K562 (cell line): ENCODE measurements at regions not wholly inside any gene's neighbourhood (a gene's known extent, or its start where the extent isn't known, plus 50 kb on each side); places are given as distances from the start of the nearest gene placed in this dataset.

Experiments
- ATAC-seq: fragments of 200-7000 bp; cut with Tn5 transposase; 3 replicates; pipeline ENCODE4 v1.9.1; 2020; ENCODE audit warnings: moderate library complexity
- BruUV-seq: library from RNA; stranded (reverse); fragments of 400-500 nt; replicated peaks from 2 replicates; lab custom pipeline; 2021; lab: Mats Ljungman, UMichigan
- CTCF ChIA-PET: fragments of 300-600 bp; formaldehyde crosslinking; extraction: SDS; loops from one replicate; lab custom pipeline; 2021; ENCODE audit warnings: low intra/inter-chr PET ratio; lab: Yijun Ruan, JAX
- POLR2A ChIA-PET: fragments of 300-600, 350-650 bp; sonication (Branson Sonifier 250); formaldehyde crosslinking; extraction: SDS; loops from one replicate; lab custom pipeline; 2021; ENCODE audit warnings: antibody characterized with exemption, inconsistent platforms; lab: Yijun Ruan, JAX
- DNase-seq, 4 experiments: peaks; one replicate each; pipeline versions ENCODE4 v3.0.0 to v3.0.0-alpha.2; 2011 to 2018; ENCODE audit warnings: low spot score in 3 of 4, mixed read lengths in 3 of 4; ENCODE audit errors: extremely low read depth in 1 of 4
- FAIRE-seq: peaks from 2 replicates; lab custom pipeline; 2011; peaks lifted over from hg19 to GRCh38; lab: Jason Lieb, UNC
- H2AFZ ChIP-seq: 2 replicates; pipeline ENCODE4 v1.6.0; 2011; ENCODE audit warnings: low read depth, low read length, control low read depth, inconsistent platforms
- H3K27ac ChIP-seq: fragments of 200-600 bp; 3 replicates; pipeline ENCODE4 v1.8.0; 2011; ENCODE audit warnings: low read depth, mild to moderate bottlenecking, control low read depth, inconsistent platforms, low read length, moderate library complexity, mixed read lengths; ENCODE audit errors: extremely low read depth
- H3K27me3 ChIP-seq, 2 experiments: fragments of 300-600 bp in 1 of 2; 2 replicates in 1 of 2; 3 replicates in 1 of 2; pipeline versions ENCODE4 v1.6.0 to v1.8.0; 2011; ENCODE audit warnings: inconsistent platforms in 2 of 2, low read length in 2 of 2, mild to moderate bottlenecking in 1 of 2, mixed read lengths in 1 of 2, moderate library complexity in 1 of 2; ENCODE audit not compliant: control insufficient read depth in 2 of 2, insufficient read depth in 2 of 2
- H3K36me3 ChIP-seq: fragments of 300-600 bp; 3 replicates; pipeline ENCODE4 v1.8.0; 2011; ENCODE audit warnings: mild to moderate bottlenecking, low read length, inconsistent platforms; ENCODE audit not compliant: control insufficient read depth, insufficient read depth
- H3K4me1 ChIP-seq, 2 experiments: fragments of 200-600 bp in 1 of 2; replicated peaks in 1 of 2; 2 replicates in 1 of 2; 3 replicates in 1 of 2; pipeline versions ENCODE4 v1.5.1 to v1.8.0; 2011; ENCODE audit warnings: inconsistent platforms in 2 of 2, low read length in 2 of 2, mild to moderate bottlenecking in 1 of 2, mixed read lengths in 1 of 2, moderate library complexity in 1 of 2; ENCODE audit not compliant: control insufficient read depth in 2 of 2, insufficient read depth in 2 of 2
- H3K4me2 ChIP-seq: 2 replicates; pipeline ENCODE4 v1.6.1; 2011; ENCODE audit warnings: low read length, control low read depth, inconsistent platforms, mixed read lengths; ENCODE audit not compliant: insufficient read depth
- H3K4me3 ChIP-seq: fragments of 200-600 bp; sonication (generic), shearing (Covaris generic); 2 replicates; pipeline ENCODE4 v1.5.1; 2016; ENCODE audit warnings: control low read depth, inconsistent platforms
- H3K79me2 ChIP-seq: fragments of 200-600 bp; 3 replicates; pipeline ENCODE4 v1.8.0; 2011; ENCODE audit warnings: low read length, inconsistent platforms; ENCODE audit not compliant: control insufficient read depth, insufficient read depth
- H3K9ac ChIP-seq, 2 experiments: 2 replicates each; pipeline versions ENCODE4 v1.6.0 to v1.6.1; 2011; ENCODE audit warnings: low read depth in 2 of 2, low read length in 2 of 2, control low read depth in 1 of 2, inconsistent platforms in 1 of 2, mild to moderate bottlenecking in 1 of 2, mixed read lengths in 1 of 2; ENCODE audit not compliant: insufficient read depth in 1 of 2
- H3K9me1 ChIP-seq: one replicate; pipeline ENCODE4 v1.6.0; 2011; ENCODE audit warnings: inconsistent platforms, mild to moderate bottlenecking, low read length, moderate library complexity; ENCODE audit not compliant: control insufficient read depth, insufficient read depth
- H3K9me3 ChIP-seq: replicated peaks from 2 replicates; pipeline ENCODE4 v1.5.1; 2011; ENCODE audit warnings: low read depth, low read length, inconsistent platforms; ENCODE audit not compliant: control insufficient read depth, insufficient read depth
- H4K20me1 ChIP-seq: replicated peaks from 2 replicates; pipeline ENCODE4 v1.6.1; 2011; ENCODE audit warnings: low read length, inconsistent platforms, mixed read lengths; ENCODE audit not compliant: control insufficient read depth, insufficient read depth
- BRD4 ChIP-seq: fragments of 200-600 bp; sonication (generic); IDR thresholded peaks from 2 replicates; pipeline ENCODE4 v1.6.1; 2017; ENCODE audit warnings: inconsistent platforms
- BRF1 ChIP-seq: IDR thresholded peaks from 3 replicates; pipeline ENCODE4 v1.6.1; 2011; ENCODE audit warnings: borderline replicate concordance, mild to moderate bottlenecking; ENCODE audit not compliant: insufficient read length; ENCODE audit errors: extremely low read depth
- CBX1 ChIP-seq: sonication (generic); IDR thresholded peaks from 2 replicates; pipeline ENCODE4 v1.6.1; 2016; ENCODE audit warnings: antibody characterized with exemption, low read depth, mild to moderate bottlenecking
- KDM4B ChIP-seq, 2 experiments: fragments of 450-650 bp in 1 of 2; sonication (generic) in 1 of 2; IDR thresholded peaks; 2 replicates each; pipeline ENCODE4 v1.6.1; 2016 to 2017; ENCODE audit warnings: borderline replicate concordance in 2 of 2, antibody characterized with exemption in 1 of 2, low read depth in 1 of 2, mild to moderate bottlenecking in 1 of 2
- MYBL2 ChIP-seq, 2 experiments: fragments of 450-650 bp in 1 of 2; sonication (generic) in 1 of 2; formaldehyde crosslinking in 1 of 2; IDR thresholded peaks; 2 replicates each; pipeline versions ENCODE4 v1.6.1 to v1.8.1; 2017 to 2022; ENCODE audit warnings: borderline replicate concordance in 1 of 2, inconsistent platforms in 1 of 2, low read depth in 1 of 2, mild to moderate bottlenecking in 1 of 2, missing genetic modification reagents in 1 of 2, moderate library complexity in 1 of 2
- SP2 ChIP-seq: IDR thresholded peaks from 2 replicates; pipeline ENCODE4 v1.6.1; 2011; ENCODE audit warnings: mild to moderate bottlenecking, low read depth, low read length, moderate library complexity; ENCODE audit not compliant: poor library complexity, severe bottlenecking; ENCODE audit errors: extremely low read depth
- SREBF2 ChIP-seq: sonication (generic); formaldehyde crosslinking; IDR thresholded peaks from 2 replicates; pipeline ENCODE4 v1.4.0; 2020; ENCODE audit warnings: mild to moderate bottlenecking, missing genetic modification reagents
- TEAD2 ChIP-seq: fragments of 450-650 bp; IDR thresholded peaks from 2 replicates; pipeline ENCODE4 v1.6.1; 2016; ENCODE audit warnings: missing genetic modification characterization, control low read depth, missing compliant biosample characterization
- ZNF77 ChIP-seq: fragments of 250-450 bp; sonication (Bioruptor Pico); IDR thresholded peaks from 2 replicates; pipeline ENCODE4 v1.5.0; 2020
- in situ Hi-C: fragments of 300-500 bp; cut with MboI; formaldehyde crosslinking; loops from 4 replicates; pipeline ENCODE4 v1.15.0; 2018; ENCODE audit warnings: inconsistent platforms, mixed read lengths
- intact Hi-C: fragments of 100-400 bp; cut with micrococcal nuclease; formaldehyde crosslinking; loops from 2 replicates; pipeline ENCODE4 v1.14.2; 2022
- TF ChIP-seq, protein P1 (sequence below): fragments of 450-650 bp; IDR thresholded peaks from 2 replicates; pipeline ENCODE4 v1.6.1; 2014; ENCODE audit warnings: low read depth, mild to moderate bottlenecking, moderate library complexity, borderline replicate concordance

DNA sequence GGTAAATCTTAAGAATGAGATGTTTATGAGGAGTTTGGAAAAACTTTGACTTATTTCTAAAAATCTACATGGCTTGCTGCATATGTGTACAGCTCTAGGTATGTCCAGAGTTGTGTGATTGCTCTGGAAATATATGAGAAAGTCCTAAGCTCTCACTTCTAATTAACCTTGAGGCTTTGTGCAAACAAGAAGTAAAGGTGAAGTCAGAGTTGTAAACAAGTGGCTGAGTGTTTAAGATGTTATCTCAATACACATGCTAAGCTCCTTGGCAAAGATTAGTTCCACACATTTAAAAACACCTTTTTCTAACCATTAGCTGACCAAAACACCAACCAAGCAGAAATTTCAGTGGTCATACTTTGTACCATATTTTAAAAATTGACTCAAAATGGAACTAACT lies 684.2 kb downstream of the HTR1B start:
- in situ Hi-C loops (no loop called here), intact Hi-C loops (no loop called here)
- no peak overlapping the region for H3K27ac ChIP-seq
- DNase-seq = no peak
- H3K4me3 ChIP-seq = no peak overlapping the region
- POLR2A ChIA-PET = no interaction called here
- H3K9me1 ChIP-seq = no peaks in the 10 kb centered on the region
- no peak for ATAC-seq
- no peaks in the 10 kb centered on the region for H3K79me2 ChIP-seq
- no peak overlapping the region for H3K4me2 ChIP-seq
- no peak for FAIRE-seq
- H2AFZ ChIP-seq = no peak overlapping the region
- H3K27me3 ChIP-seq = no peaks in the 10 kb centered on the region
- TF ChIP-seq SP2 = no peak
- no peak for TF ChIP-seq SREBF2 (CRISPR knock-in tag)
- no peak for TF ChIP-seq CBX1
- TF ChIP-seq BRD4 = no peak
- no peak for TF ChIP-seq TEAD2
- no peak for TF ChIP-seq ZNF77 (CRISPR knock-in tag)
- TF ChIP-seq MYBL2 (IDR thresholded peaks at IDR 0.05; ENCODE audit: low read depth) = no peak
- no peak for TF ChIP-seq MYBL2 (CRISPR knock-in tag; IDR thresholded peaks at IDR 0.05; ENCODE audit: borderline replicate concordance)
- TF ChIP-seq, protein P1, sequence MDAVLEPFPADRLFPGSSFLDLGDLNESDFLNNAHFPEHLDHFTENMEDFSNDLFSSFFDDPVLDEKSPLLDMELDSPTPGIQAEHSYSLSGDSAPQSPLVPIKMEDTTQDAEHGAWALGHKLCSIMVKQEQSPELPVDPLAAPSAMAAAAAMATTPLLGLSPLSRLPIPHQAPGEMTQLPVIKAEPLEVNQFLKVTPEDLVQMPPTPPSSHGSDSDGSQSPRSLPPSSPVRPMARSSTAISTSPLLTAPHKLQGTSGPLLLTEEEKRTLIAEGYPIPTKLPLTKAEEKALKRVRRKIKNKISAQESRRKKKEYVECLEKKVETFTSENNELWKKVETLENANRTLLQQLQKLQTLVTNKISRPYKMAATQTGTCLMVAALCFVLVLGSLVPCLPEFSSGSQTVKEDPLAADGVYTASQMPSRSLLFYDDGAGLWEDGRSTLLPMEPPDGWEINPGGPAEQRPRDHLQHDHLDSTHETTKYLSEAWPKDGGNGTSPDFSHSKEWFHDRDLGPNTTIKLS = no peak
- TF ChIP-seq KDM4B (IDR thresholded peaks at IDR 0.05; ENCODE audit: borderline replicate concordance in 2 of 2, low read depth in 1 of 2) = no peak
- TF ChIP-seq BRF1 = no peak
- no TSS peak for BruUV-seq
- CTCF ChIA-PET = interaction anchor here (0.7 kb wide), 1 partner anchor 892 kb away, joined by 3 read pairs; no protein-coding TSS in a partner anchor
- H3K9ac ChIP-seq = no peak overlapping the region
- no peaks in the 10 kb centered on the region for H3K9me3 ChIP-seq
- H3K36me3 ChIP-seq = no peaks in the 10 kb centered on the region
- no peaks in the 10 kb centered on the region for H4K20me1 ChIP-seq
- H3K4me1 ChIP-seq = no peaks in the 10 kb centered on the region
